ENCODE measurements at regions not wholly inside any gene's neighbourhood (a gene's known extent, or its start where the extent isn't known, plus 50 kb on each side); places are given as distances from the start of the nearest gene placed in this dataset.
A peak's percentile ranks its signal among the peaks of the same experiment; 100 is the strongest.

- POLR2A ChIA-PET = interaction anchor here (0.7 to 1.6 kb wide), 3 partner anchors 13 to 420 kb away, joined by 3 to 4 read pairs (median 4); no protein-coding TSS in a partner anchor
- H2AFZ ChIP-seq (ENCODE audit: low read length) = no peak overlapping the region
- DNase-seq (ENCODE audit: low spot score) (no peak), FAIRE-seq (no peak), ATAC-seq (no peak)
- 58% methylated on average over 7 of the region's 7 CpGs for WGBS (ENCODE audit: low lambda C conversion rate)
- H4K20me1 ChIP-seq (ENCODE audit: insufficient read depth, low read length) = no peaks in the 10 kb centered on the region
- H3K27me3 ChIP-seq (ENCODE audit: control insufficient read depth in 1 of 2, insufficient read depth in 2 of 2, low read length in 2 of 2) = no peaks in the 10 kb centered on the region
- in situ Hi-C loops (cut with HindIII; ENCODE audit: extremely low pct_ligation_motif_present, low pct_unique_long_range_greater_than_20kb) = no loop called here
- H3K9ac ChIP-seq (ENCODE audit: insufficient read depth, low read depth, low read length) = no peak overlapping the region
- H3K4me3 ChIP-seq (replicated peaks in 1 of 3; ENCODE audit: insufficient read depth in 1 of 3, low read depth in 2 of 3, low read length in 3 of 3) = no peak overlapping the region
- H3K9me3 ChIP-seq (ENCODE audit: low read length) = no peaks in the 10 kb centered on the region
- H3K4me1 ChIP-seq (ENCODE audit: insufficient read depth, low read length) = peaks cover 48% of the 10 kb centered on the region
- H3K4me2 ChIP-seq (ENCODE audit: low read depth, low read length) = no peak overlapping the region; the same call in 1 of the 2 replicates
- intact Hi-C loops (cut with micrococcal nuclease; ENCODE audit: unreplicated experiment) = no loop called here
- TF ChIP-seq MAFF (IDR thresholded peaks at IDR 0.05; ENCODE audit: low read depth, low read length) (peak; percentile 84), MAFK (conservative IDR thresholded peaks at IDR 0.05 in 1 of 2, IDR thresholded peaks at IDR 0.05 in 1 of 2; ENCODE audit: low read length in 2 of 2) (peak; percentile 83 to 87), ZSCAN5A (CRISPR knock-in tag; IDR thresholded peaks at IDR 0.05; ENCODE audit: borderline replicate concordance) (no peak)
- no peaks in the 10 kb centered on the region for H3K79me2 ChIP-seq (ENCODE audit: insufficient read depth, low read length)
- H3K27ac ChIP-seq (ENCODE audit: extremely low read length, insufficient read depth, low read length) = no peak overlapping the region
- no peaks in the 10 kb centered on the region for H3K36me3 ChIP-seq (replicated peaks in 1 of 2; ENCODE audit: control insufficient read depth in 1 of 2, insufficient read depth in 2 of 2, low read length in 2 of 2)
- CTCF ChIA-PET (ENCODE audit: low intra/inter-chr PET ratio, low total read pairs) = no interaction called here
- no TSS peak for BruUV-seq (replicated peaks)
Observed at GRCh38 chr1:235030919-235031596, 97.6 kb downstream of the TOMM20 start.

- intact Hi-C loops (cut with micrococcal nuclease; ENCODE audit: unreplicated experiment) = no loop called here
- TF ChIP-seq ATRX (CRISPR knock-in tag; IDR thresholded peaks at IDR 0.05; ENCODE audit: borderline replicate concordance) (no peak), TBL1XR1 (IDR thresholded peaks at IDR 0.05; ENCODE audit: borderline replicate concordance, low read length, partially characterized antibody) (no peak), FOXM1 (CRISPR knock-in tag; IDR thresholded peaks at IDR 0.05) (no peak), ZNF510 (CRISPR knock-in tag; IDR thresholded peaks at IDR 0.05; ENCODE audit: low read depth) (no peak), SRSF9 (IDR thresholded peaks at IDR 0.05; ENCODE audit: borderline replicate concordance, insufficient read depth, low read depth, low read length, poor library complexity, severe bottlenecking) (no peak)
- Histone ChIP-seq H3K27ac (ENCODE audit: extremely low read length, insufficient read depth, low read length) (no peak overlapping the region), H4K20me1 (ENCODE audit: insufficient read depth, low read length) (no peaks in the 10 kb centered on the region), H3K4me3 (replicated peaks in 1 of 3; ENCODE audit: insufficient read depth in 1 of 3, low read depth in 2 of 3, low read length in 3 of 3) (no peak overlapping the region), H3K4me2 (ENCODE audit: low read depth, low read length) (no peak overlapping the region), H3K9ac (ENCODE audit: insufficient read depth, low read depth, low read length) (no peak overlapping the region), H2AFZ (ENCODE audit: low read length) (no peak overlapping the region), H3K9me3 (ENCODE audit: low read length) (no peaks in the 10 kb centered on the region), H3K4me1 (ENCODE audit: insufficient read depth, low read length) (peaks cover 67% of the 10 kb centered on the region), H3K27me3 (ENCODE audit: control insufficient read depth in 1 of 2, insufficient read depth in 2 of 2, low read length in 2 of 2) (no peaks in the 10 kb centered on the region; a peak in 1 of 5 replicates), H3K79me2 (ENCODE audit: insufficient read depth, low read length) (no peaks in the 10 kb centered on the region), H3K36me3 (replicated peaks in 1 of 2; ENCODE audit: control insufficient read depth in 1 of 2, insufficient read depth in 2 of 2, low read length in 2 of 2) (no peaks in the 10 kb centered on the region)
- no peak for FAIRE-seq
- in situ Hi-C loops (cut with HindIII; ENCODE audit: extremely low pct_ligation_motif_present, low pct_unique_long_range_greater_than_20kb) = no loop called here
- no TSS peak for BruUV-seq (replicated peaks)
- WGBS (ENCODE audit: low lambda C conversion rate) = 90% methylated on average over 7 of the region's 9 CpGs
- no peak for ATAC-seq
- no peak for DNase-seq (ENCODE audit: low spot score)
- CTCF ChIA-PET (ENCODE audit: low intra/inter-chr PET ratio, low total read pairs) = no interaction called here
- POLR2A ChIA-PET = interaction anchor here (1.6 to 1.7 kb wide), 2 partner anchors 46 to 53 kb away, joined by 4 to 5 read pairs; no protein-coding TSS in a partner anchor
Observed at GRCh38 chr1:235027862-235028250, 100.8 kb downstream of the TOMM20 start.
